ENCODE measurements at regions not wholly inside any gene's neighbourhood (a gene's known extent, or its start where the extent isn't known, plus 50 kb on each side); places are given as distances from the start of the nearest gene placed in this dataset.

DNA sequence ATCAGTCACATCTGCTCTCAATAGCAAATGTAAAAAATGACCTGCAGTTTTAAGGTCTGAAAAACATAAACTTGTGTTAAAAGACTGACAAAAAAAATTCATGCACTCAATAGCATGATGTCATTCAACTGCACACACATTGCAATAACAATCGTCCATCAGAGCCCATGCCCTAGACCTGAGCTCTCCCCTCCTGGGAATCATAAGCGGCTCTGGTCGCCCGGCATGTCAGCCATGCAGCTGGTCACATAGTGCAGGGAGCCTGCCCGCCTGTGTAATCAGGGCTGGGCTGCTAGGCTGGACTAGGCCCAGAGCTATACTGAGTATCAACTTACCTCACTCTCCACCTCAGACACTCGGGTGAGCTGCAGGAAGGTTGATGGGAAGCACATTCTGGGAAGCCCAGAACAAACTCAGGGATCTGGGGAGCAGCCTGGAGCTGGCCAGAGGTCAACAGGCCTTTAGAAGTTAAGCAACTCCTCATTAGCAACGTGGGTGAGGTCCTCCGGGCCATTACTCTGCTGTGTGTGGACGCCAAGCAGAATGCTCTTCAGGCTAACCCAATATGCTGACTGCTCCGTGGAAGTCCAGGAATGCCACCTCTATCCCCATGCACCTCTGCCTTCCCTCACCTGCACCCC lies 165.5 kb downstream of the TTC32 start:
- DNase-seq (ENCODE audit: extremely low read depth in 1 of 11, low read depth in 9 of 11, low spot score in 4 of 11) = no peak

DNA sequence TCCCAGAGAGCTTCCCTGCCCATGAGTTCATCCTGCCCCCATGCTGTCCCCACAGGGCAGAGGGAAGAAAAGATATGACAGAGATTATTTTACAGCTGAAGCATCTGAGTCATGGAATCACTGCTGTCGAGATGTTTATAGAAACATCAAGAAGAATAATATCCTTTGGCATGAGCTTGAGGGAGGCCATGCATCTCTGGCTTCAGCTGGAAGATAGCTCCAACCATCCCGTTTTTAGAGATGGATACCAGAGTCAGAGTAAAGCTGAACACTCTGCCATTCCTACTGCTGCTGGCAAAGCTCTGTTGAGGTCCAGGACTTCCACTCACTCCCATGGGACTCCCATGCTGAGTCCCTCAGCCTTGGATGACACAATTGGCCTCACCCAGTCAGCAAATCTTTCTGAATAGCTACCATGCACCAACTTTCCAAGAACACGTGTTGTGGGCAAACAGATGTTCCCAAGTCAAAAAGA lies 167.8 kb downstream of the TTC32 start:
- DNase-seq (ENCODE audit: extremely low read depth in 1 of 11, low read depth in 9 of 11, low spot score in 4 of 11) = no peak

DNA sequence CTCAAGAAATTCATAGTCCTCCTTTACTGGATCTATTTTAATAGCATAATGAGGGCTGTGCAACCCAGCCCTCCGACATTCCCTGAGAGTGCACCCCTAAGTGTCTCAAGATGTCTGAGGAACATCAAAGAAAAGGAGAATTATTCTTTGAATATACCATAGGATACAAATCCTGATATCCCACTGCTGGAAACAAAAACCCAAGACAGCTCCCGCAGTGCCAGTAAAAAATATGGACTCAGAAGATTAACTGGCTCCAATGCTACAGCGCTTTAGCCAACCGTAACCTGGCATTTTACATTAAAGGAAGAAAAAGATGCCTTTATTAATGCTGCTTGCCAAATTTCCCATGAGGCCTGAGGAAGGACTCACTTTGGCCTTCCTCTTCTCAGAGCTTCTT lies 168.4 kb downstream of the TTC32 start:
- DNase-seq (ENCODE audit: extremely low read depth in 1 of 11, low read depth in 9 of 11, low spot score in 4 of 11) = no peak

DNA sequence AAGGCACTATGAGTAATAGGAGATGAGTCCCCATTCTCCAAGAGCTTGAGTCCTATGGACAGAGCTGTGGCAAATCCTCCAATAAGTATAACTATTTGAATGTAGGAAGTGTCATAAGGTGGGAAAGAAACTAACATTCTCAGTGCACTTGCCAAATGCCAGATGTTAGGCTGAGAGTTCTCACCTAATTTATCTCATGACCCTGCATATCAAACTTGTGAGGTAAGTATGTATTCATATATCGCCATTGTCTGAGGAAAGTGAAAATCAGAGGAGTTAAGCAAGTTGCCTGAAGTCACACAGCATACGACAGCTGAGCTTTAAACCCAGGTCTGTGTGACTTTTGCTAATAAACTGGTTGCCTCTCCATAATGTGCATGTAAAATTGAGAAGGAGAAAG lies 169.5 kb downstream of the TTC32 start:
- no peak for DNase-seq (ENCODE audit: extremely low read depth in 1 of 11, low read depth in 9 of 11, low spot score in 4 of 11)

DNA sequence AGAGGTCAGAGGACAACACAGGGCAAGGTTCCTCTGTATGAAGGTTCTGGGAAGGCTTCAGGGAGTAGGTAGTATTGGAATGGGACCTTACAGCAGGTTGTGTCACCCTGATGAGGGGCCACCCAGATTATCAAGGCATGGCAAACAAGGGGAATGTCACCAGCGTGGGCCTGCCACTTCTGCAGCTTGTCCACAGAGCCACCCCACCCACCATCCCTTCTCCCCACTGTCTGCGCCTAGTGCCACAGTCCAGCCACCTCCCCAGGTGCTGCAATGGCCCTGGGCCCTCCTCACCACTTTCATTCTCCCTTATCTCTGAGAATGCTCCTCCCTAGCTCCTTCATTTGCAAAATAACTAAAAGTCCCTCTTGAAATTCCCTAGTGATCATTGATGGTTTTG lies 170.3 kb downstream of the TTC32 start:
- no peak for DNase-seq (ENCODE audit: extremely low read depth in 1 of 11, low read depth in 9 of 11, low spot score in 4 of 11)

DNA sequence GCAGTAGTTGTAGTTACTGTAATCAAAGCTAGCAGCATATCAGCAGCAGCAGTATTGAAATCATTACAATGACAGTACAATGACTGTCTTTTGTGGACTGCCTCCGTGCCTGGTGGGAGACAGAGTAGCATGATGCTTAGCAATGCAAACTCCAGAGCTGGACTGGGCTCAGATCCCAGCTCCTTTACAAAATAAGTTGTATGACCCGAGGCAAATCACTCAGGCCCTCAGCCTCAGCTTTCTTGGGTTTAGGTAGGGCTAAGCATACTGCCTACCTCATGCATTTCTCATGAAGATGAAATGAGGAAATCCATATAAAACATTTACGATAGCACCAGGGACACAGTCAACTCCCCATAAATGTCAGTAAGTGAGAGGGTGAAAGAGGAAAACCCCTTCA lies 170.7 kb downstream of the TTC32 start:
- DNase-seq (ENCODE audit: extremely low read depth in 1 of 11, low read depth in 9 of 11, low spot score in 4 of 11) = no peak

DNA sequence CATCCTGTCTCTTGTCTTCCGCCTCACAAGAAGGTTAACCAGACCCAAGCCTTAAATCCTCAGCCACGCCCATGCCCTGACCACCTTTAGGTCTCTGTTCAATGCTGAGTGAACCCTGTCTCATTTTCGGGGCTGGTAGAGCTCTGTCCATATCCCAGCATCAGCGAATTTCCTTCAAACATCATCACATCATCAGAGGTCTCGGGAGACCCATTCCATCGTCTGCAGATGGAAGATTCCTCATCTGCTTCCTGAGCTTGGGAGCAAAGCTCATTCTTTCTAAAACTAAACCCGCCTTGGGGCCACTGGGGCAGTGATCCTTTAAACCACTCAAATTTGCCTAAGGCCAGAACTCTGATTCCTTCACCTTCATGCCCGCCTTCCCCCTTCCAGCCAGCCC lies 173.7 kb downstream of the TTC32 start:
- no peak for DNase-seq (ENCODE audit: extremely low read depth in 1 of 11, low read depth in 9 of 11, low spot score in 4 of 11)

DNA sequence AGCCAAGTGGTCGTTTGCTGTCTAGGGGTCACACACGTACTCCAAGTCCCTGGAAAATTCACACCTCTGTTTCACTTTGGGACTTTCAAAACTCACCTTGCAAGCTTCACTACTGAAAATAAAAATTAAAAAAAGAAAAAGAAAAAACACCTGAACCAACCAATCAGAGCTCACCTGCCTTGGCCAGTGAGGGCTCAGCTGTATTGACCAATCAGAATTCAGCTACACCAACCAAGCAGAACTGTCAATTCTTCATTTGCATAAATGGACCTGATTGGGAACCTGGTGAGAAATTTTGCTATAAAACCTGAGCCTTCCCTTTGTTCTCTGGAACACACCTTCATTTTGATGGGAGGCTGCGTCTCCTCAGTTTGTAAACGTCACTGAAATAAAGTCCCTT lies 176.4 kb downstream of the TTC32 start:
- DNase-seq (ENCODE audit: extremely low read depth in 1 of 11, low read depth in 9 of 11, low spot score in 4 of 11) = no peak

DNA sequence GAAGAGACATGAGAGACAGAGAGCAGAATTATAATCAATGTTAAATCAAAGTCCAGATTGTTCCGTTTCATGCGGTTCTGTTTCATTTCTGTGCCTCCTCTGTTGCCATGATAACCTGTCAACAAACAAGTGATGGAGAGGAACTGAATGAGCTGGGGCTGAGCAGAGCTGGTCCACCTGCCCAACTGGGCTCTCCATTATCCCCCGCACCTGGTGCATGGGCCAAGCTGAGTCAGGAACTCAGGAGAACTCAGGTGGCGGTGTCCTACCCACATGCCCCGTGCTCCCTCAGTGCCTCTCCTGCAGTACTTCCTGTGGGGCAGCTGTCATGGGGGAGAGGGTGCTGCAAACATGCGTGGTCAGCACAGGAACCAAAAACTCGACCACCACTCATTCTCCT lies 178.8 kb downstream of the TTC32 start:
- no peak for DNase-seq (ENCODE audit: extremely low read depth in 1 of 11, low read depth in 9 of 11, low spot score in 4 of 11)

DNA sequence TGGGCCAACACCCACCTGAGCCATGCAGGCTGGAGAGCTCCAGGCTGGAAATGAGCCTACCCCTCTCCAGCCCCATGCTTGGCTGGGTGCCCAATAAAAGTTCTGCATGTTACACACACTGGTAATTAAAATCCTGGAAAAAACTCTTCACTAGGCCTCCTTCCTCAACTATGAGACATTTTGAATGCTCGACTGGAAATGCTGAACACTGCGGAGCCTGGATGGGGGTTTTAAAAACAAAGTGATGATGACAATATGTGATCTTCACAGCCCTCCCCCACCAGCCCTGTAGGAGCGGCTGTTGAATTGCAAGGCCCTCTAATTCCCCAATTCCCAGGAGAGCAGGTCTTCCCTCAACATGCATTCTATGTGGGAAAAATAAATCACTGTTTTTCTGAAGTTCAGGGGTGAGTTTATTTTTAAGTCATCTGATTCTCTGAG lies 179.2 kb downstream of the TTC32 start:
- no peak for DNase-seq (ENCODE audit: extremely low read depth in 1 of 11, low read depth in 9 of 11, low spot score in 4 of 11)

DNA sequence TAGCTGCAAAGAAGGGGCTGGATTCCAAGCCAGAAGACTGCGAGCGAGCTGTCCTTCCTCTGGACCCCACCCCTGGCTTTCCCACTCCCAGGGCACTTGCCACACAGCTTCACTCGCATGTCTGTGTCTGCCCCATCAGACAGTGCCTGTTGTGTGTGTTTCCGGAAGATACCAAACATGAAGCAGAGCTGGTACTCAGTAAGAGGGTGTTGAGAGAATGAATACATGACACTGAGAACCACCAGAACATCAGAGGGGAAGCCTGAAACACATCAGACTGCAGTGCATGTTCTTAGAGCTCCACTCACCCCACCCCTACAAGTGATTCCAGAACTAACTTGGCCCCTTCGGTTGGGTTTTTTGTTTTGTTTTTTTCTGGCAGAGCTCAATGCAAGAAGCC lies 181.5 kb downstream of the TTC32 start:
- no peak for DNase-seq (ENCODE audit: extremely low read depth in 1 of 11, low read depth in 9 of 11, low spot score in 4 of 11)

DNA sequence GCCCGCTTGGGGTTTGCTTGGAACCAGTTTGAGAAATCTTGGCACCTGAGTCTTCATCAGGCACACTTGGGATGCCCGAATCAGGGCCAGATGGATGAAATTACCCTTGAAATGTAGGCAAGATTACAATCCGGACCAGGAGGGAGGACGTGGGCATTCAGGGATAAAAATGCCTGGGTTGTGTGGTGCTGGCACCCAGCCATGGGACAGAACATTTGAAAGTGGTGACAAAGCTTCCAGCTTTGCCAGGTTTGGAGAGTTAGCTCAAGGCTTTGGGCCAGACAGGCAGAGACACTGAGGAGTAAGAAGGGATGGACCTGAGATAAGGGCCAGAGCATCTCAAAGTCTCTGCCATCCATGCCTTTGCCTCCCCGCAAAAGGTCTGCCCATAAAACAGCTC lies 182.2 kb downstream of the TTC32 start:
- DNase-seq (ENCODE audit: extremely low read depth in 1 of 11, low read depth in 9 of 11, low spot score in 4 of 11) = no peak

DNA sequence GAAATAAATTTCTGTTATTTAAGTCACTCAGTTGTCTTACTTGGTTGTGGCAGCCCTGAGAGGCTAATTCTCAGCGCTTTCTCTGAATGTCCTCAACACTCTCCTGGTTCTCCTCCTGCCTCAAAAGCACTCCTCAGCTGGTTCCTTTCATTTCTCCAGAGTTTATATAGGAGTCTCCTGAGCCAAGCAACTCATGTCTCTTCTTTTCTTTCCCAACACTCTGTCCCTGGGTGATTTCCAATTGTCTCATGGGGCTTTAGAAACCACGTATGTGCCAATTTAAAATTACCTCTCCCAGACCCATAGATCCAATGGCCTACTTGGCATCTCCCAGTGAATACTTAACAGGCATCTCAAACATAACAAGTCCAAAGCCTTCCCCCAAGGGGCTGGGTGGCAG lies 184.3 kb downstream of the TTC32 start:
- DNase-seq (ENCODE audit: extremely low read depth in 1 of 11, low read depth in 9 of 11, low spot score in 4 of 11) = no peak

DNA sequence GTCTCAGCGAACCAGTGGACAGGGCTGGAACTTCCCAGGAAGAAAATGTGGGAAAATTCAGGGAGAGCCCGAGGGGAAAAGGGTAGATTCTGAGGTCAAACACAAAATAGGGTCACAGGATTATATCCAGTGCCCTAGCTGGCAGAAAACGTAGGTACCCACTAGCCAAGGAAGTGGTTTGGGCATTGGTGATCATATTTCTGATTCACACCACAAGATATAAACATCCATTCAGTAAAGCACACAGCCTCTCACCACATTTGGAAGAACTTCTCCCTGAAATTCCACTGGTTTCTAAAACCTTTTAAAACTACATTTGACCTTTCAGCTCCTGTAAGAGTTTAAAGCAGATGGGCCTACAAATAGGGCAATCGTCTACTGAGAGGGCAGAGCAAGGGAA lies 186.9 kb downstream of the TTC32 start:
- DNase-seq (ENCODE audit: extremely low read depth in 1 of 11, low read depth in 9 of 11, low spot score in 4 of 11) = no peak

DNA sequence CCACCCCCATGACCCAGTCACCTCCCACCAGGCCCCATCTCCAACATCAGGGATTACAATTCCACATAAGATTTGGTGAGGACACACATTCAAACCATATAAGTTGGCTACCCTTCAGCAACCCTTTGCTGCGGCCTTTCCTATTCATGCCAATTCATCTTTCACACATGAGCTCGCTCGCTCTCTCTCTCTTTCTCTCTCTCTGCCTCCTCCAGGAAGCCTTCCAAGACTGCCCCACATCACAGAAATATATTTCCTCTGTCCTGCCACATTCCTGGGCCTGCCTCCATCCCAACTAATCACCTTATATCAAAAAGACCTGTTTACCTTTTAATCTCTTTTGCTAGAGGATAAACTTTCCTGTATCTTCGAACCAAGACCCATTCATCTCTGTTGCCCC lies 188.9 kb downstream of the TTC32 start:
- DNase-seq (ENCODE audit: extremely low read depth in 1 of 11, low read depth in 9 of 11, low spot score in 4 of 11) = no peak

DNA sequence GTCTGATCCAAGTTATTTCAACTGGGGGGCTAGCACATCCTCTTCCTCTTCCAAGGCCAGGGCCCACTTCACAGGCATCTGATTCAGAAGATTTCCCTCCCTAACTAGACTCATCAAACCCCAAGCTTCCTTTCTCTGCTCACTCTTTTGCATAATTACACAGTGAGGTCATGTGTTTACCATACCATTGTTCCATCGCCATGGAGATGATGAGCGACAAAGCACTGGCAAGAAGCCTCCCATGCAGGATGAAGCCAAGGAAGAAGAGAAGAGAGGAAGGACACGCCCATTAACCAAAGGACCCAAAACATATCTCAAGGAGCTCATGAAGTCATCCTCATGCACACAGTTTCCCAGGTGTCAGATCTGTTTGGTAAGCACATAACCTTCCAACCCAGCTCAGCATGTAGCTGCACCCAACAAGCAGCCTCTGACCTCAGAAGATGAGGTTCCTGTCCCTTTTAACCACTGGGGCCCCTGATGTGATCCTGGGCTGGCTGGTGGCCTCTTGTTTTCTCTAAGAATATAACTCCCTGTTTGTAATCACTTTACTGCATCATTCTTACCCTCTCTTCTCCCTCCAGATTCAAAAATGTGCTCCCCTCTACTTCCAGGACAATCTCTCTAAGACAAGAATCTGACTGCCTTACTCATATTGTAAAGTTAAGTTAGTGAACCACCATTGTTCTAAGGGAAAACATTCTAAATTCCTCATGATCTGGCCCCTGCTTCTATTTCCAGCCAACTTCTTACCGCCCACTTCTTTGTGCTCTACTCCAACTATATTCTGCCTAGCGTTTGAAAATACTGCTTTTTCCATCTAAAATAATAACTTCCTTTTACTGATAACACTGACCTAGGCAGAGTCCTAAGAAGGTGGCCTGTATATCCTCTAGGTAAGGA lies 190.1 kb downstream of the TTC32 start:
- no peak for DNase-seq (ENCODE audit: extremely low read depth in 1 of 11, low read depth in 9 of 11, low spot score in 4 of 11)

DNA sequence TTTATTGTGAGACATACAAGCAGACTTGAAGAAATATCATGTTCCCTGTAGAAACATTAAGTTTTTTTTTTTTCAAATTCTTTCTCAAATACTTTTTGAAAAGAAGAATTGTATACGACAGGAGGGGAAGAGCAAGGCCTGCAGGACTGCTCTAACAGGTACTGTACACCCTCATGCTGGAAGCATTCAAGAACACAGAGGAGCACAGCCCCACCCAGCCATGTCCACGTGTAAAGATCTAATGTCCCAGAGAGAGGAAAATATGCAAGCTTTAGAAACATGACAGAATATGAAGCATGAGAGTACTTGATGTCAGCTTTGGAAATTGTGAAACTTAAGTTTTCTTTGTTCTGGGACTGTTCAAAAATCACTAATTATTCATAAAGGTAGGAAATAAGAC lies 191.6 kb downstream of the TTC32 start:
- no peak for DNase-seq (ENCODE audit: extremely low read depth in 1 of 11, low read depth in 9 of 11, low spot score in 4 of 11)

DNA sequence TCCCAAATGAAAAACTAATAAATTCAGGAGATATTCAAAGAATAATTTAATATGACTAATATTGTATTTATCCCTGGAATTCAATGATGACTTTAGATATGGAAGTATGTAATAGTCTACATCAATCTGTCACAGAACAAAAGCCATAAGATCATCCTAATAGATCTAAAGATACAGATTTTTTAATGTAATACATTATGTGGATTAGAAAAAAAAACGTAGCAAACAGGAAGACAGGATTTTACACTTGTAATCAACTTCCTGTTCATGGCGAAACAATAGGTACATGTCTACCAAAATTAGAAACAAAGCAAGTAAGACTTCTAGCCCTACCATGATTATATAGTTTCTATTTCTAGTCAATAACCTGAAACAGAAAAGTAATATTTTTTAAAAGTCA lies 192.2 kb downstream of the TTC32 start:
- DNase-seq (ENCODE audit: extremely low read depth in 1 of 11, low read depth in 9 of 11, low spot score in 4 of 11) = no peak

DNA sequence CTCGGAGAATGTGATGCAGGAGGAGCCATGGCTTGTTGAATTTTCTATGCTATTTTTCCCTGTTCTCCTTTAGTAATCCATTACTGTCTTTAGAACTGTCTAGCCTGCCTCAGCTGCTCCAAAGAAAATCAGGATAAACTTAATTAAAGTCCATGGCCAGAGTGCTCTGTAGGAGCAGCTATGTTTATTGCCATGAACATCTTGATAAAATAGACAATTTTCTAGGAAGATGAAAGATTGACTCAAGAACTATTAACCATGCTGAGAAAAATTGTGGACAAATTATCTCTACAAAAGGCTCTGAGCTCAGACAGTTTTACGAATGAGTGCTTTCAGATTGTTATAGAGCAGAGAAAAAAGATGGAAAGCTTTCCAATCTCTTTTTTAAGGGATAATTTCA lies 193.0 kb downstream of the TTC32 start:
- no peak for DNase-seq (ENCODE audit: extremely low read depth in 1 of 11, low read depth in 9 of 11, low spot score in 4 of 11)

DNA sequence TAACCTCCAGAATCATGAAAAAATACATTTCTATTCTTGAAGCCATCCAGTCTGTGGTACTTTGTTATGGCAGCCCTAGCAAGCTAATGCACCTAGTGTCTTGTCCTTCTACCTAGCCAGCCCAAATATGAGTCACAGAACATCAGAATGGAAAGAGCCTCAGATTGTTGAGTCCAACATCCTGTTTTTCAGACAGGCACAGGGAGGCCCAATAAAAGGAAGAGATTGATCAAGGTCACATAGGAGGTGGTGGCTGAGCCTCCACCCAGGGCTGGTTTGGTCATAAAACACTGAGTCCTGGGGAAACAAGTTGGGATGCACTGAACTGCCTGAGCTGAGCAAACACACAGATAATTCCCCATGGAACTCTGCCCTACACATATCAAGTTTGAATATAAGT lies 195.5 kb downstream of the TTC32 start:
- no peak for DNase-seq (ENCODE audit: extremely low read depth in 1 of 11, low read depth in 9 of 11, low spot score in 4 of 11)

DNA sequence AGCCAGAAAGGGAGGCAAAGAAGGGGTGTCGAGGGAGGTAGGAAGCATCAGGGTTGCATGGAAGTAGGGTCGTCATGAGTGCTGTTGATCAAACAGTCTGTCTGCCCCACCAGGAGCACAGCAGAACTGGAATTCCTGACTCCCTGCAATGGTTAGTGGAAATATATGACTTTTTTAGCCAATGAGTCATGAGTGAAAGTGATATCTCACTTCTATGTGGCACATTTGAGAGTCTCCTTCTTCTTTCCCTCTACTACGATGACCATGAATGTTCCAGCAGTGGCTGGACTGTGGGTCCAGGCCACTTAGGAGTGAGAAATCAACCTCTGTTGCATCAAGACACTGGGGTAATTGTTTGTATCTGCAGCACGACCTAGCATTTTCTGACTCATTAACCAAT lies 199.5 kb downstream of the TTC32 start:
- no peak for DNase-seq (ENCODE audit: extremely low read depth in 1 of 11, low read depth in 9 of 11, low spot score in 4 of 11)
